PC-3 (cell line): ENCODE measurements at regions not wholly inside any gene's neighbourhood (a gene's known extent, or its start where the extent isn't known, plus 50 kb on each side); places are given as distances from the start of the nearest gene placed in this dataset.

Experiments
- ATAC-seq: fragments of 200-7000 bp; cut with Tn5 transposase; 2 replicates; pipeline ENCODE4 v1.9.1; 2020; ENCODE audit warnings: mild to moderate bottlenecking, moderate library complexity
- BruUV-seq: library from RNA; stranded (reverse); fragments of 400-500 nt; replicated peaks from 2 replicates; lab custom pipeline; 2021; lab: Mats Ljungman, UMichigan
- CTCF ChIA-PET: fragments of 300-600 bp; sonication (Branson Sonifier 250); formaldehyde crosslinking; loops from one replicate; lab custom pipeline; 2022; ENCODE audit warnings: antibody characterized with exemption; lab: Charles Lee
- POLR2A ChIA-PET: fragments of 300-600 bp; sonication (Branson Sonifier 250); formaldehyde crosslinking; loops from one replicate; lab custom pipeline; 2022; ENCODE audit warnings: antibody characterized with exemption; ENCODE audit not compliant: unreplicated experiment; lab: Charles Lee
- DNase-seq: peaks from one replicate; pipeline ENCODE4 v3.0.0-alpha.2; 2015
- H2AFZ ChIP-seq: fragments of 300-600 bp; sonication (generic); 2 replicates; pipeline ENCODE4 v1.6.0; 2016; ENCODE audit warnings: antibody characterized with exemption, low read length
- H3F3A ChIP-seq: fragments of 300-600 bp; sonication (generic); one replicate; pipeline ENCODE4 v1.6.0; 2017; ENCODE audit warnings: antibody characterized with exemption, low read length, control low read depth, mild to moderate bottlenecking; ENCODE audit not compliant: unreplicated experiment
- H3K27ac ChIP-seq: fragments of 300-600 bp; sonication (generic); 2 replicates; pipeline ENCODE4 v1.5.1; 2016; ENCODE audit warnings: mild to moderate bottlenecking, low read length
- H3K27me3 ChIP-seq: fragments of 300-600 bp; sonication (generic); 2 replicates; pipeline ENCODE4 v1.6.1; 2016; ENCODE audit warnings: low read length, mixed read lengths
- H3K36me3 ChIP-seq: fragments of 300-600 bp; sonication (generic); 2 replicates; pipeline ENCODE4 v1.6.1; 2016; ENCODE audit warnings: low read depth, mixed run types, low read length, mixed read lengths
- H3K4me1 ChIP-seq: fragments of 300-600 bp; sonication (generic); 2 replicates; pipeline ENCODE4 v1.5.1; 2016; ENCODE audit warnings: low read length; ENCODE audit not compliant: insufficient read depth
- H3K4me2 ChIP-seq: fragments of 300-600 bp; sonication (generic); 2 replicates; pipeline ENCODE4 v1.6.0; 2016; ENCODE audit warnings: low read length
- H3K4me3 ChIP-seq: fragments of 300-600 bp; sonication (generic); 2 replicates; pipeline ENCODE4 v1.5.1; 2016; ENCODE audit warnings: mild to moderate bottlenecking, low read length, mixed read lengths
- H3K79me2 ChIP-seq: fragments of 300-600 bp; sonication (generic); 2 replicates; pipeline ENCODE4 v1.6.1; 2017; ENCODE audit warnings: low read length, mixed read lengths
- H3K9ac ChIP-seq: fragments of 300-600 bp; sonication (generic); 2 replicates; pipeline ENCODE4 v1.6.0; 2016; ENCODE audit warnings: mild to moderate bottlenecking, low read length
- H3K9me2 ChIP-seq: fragments of 300-600 bp; sonication (generic); replicated peaks from 2 replicates; pipeline ENCODE4 v1.6.1; 2016; ENCODE audit warnings: mixed run types, low read length, mixed read lengths
- H3K9me3 ChIP-seq: fragments of 300-600 bp; sonication (generic); 2 replicates; pipeline ENCODE4 v1.6.1; 2016; ENCODE audit warnings: low read length, mixed read lengths
- H4K20me1 ChIP-seq: fragments of 300-600 bp; sonication (generic); 2 replicates; pipeline ENCODE4 v1.6.1; 2016; ENCODE audit warnings: low read length, mixed read lengths
- CTCF ChIP-seq: fragments of 300-600 bp; sonication (generic); conservative IDR thresholded peaks from 2 replicates; pipeline ENCODE4 v1.5.1; 2017; ENCODE audit warnings: antibody characterized with exemption, low read depth, mild to moderate bottlenecking, low read length
- EZH2 ChIP-seq: fragments of 300-600 bp; sonication (generic); IDR thresholded peaks from one replicate; pipeline ENCODE4 v1.6.1; 2017; ENCODE audit warnings: antibody characterized with exemption, mild to moderate bottlenecking, low read length; ENCODE audit not compliant: unreplicated experiment
- EZH2phosphoT487 ChIP-seq: fragments of 300-600 bp; sonication (generic); IDR thresholded peaks from 2 replicates; pipeline ENCODE4 v1.6.1; 2018; ENCODE audit warnings: mild to moderate bottlenecking, antibody characterized with exemption, low read length, borderline replicate concordance
- intact Hi-C: fragments of 100-400 bp; cut with micrococcal nuclease; formaldehyde crosslinking; loops from 2 replicates; pipeline ENCODE4 v1.9.0; 2023

DNA sequence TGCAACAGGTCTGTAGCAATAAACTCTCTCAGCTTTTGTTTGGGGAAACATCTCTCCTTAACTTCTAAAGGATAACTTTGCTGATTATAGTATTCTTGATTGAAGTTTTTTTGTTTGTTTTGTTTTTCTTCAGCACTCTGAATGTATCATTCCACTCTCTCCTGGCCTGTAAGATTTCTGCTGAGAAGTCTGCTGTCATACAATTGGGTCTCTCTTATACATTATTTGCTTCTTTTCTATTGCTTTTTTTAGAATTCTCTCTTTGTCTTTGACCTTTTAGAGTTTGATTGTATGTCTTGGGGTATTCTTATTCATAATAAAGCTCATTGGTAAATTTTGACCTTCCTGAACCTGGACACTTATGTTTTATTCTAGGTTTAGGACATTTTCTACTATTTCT lies 386.3 kb downstream of the MRPL39 start:
- Histone ChIP-seq H3K79me2 (no peaks in the 10 kb centered on the region), H2AFZ (no peak overlapping the region), H3K9ac (no peak overlapping the region), H4K20me1 (no peaks in the 10 kb centered on the region), H3K9me3 (peaks cover 9% of the 10 kb centered on the region; the same call in 1 of the 2 replicates), H3K27me3 (no peaks in the 10 kb centered on the region), H3K4me1 (no peaks in the 10 kb centered on the region), H3F3A (no peaks in the 10 kb centered on the region), H3K4me3 (no peak overlapping the region), H3K36me3 (0 out of 2 replicates have a peak, but pooled peaks cover 3% of the 10 kb centered on the region), H3K9me2 (no peaks in the 10 kb centered on the region), H3K4me2 (no peak overlapping the region), H3K27ac (no peak overlapping the region)
- intact Hi-C loops, result no loop called here
- ATAC-seq, result no peak
- CTCF ChIA-PET, result no interaction called here
- BruUV-seq, result no TSS peak
- POLR2A ChIA-PET, result no interaction called here
- no peak for TF ChIP-seq EZH2
- TF ChIP-seq EZH2phosphoT487, result no peak
- TF ChIP-seq CTCF, result no peak
- no peak for DNase-seq

GRCh38 chr21:25220169-25220568 lies 387.1 kb downstream of the MRPL39 start:
- Histone ChIP-seq H3K27me3 (no peaks in the 10 kb centered on the region), H3K36me3 (0 out of 2 replicates have a peak, but pooled peaks cover 3% of the 10 kb centered on the region), H3K27ac (no peak overlapping the region), H3K79me2 (no peaks in the 10 kb centered on the region), H3F3A (no peaks in the 10 kb centered on the region), H3K9me2 (no peaks in the 10 kb centered on the region), H3K4me2 (no peak overlapping the region), H3K9ac (no peak overlapping the region), H3K9me3 (peaks cover 9% of the 10 kb centered on the region; the same call in 1 of the 2 replicates), H2AFZ (no peak overlapping the region), H3K4me1 (no peaks in the 10 kb centered on the region), H3K4me3 (no peak overlapping the region), H4K20me1 (no peaks in the 10 kb centered on the region)
- BruUV-seq, result no TSS peak
- ChIA-PET POLR2A (no interaction called here), CTCF (no interaction called here)
- no peak for DNase-seq
- ATAC-seq, result no peak
- intact Hi-C loops, result no loop called here
- TF ChIP-seq EZH2, result no peak
- TF ChIP-seq CTCF, result no peak
- TF ChIP-seq EZH2phosphoT487, result no peak

GRCh38 chr21:25215698-25216384 lies 391.4 kb downstream of the MRPL39 start:
- no peak for TF ChIP-seq EZH2phosphoT487
- TF ChIP-seq CTCF, result no peak
- TF ChIP-seq EZH2, result no peak
- no TSS peak for BruUV-seq
- no peak overlapping the region for H2AFZ ChIP-seq
- H3K4me2 ChIP-seq, result no peak overlapping the region
- ATAC-seq, result no peak; the same call in 1 of the 2 replicates
- CTCF ChIA-PET, result no interaction called here
- intact Hi-C loops, result no loop called here
- no peak overlapping the region for H3K27ac ChIP-seq
- H3K79me2 ChIP-seq, result no peaks in the 10 kb centered on the region
- H3K27me3 ChIP-seq, result no peaks in the 10 kb centered on the region
- peaks cover 3% of the 10 kb centered on the region; the same call in 1 of the 2 replicates for H3K9me3 ChIP-seq
- DNase-seq, result no peak
- 0 out of 2 replicates have a peak, but pooled peaks cover 1% of the 10 kb centered on the region for H3K36me3 ChIP-seq
- H3K9ac ChIP-seq, result no peak overlapping the region
- H3K9me2 ChIP-seq, result no peaks in the 10 kb centered on the region
- no peaks in the 10 kb centered on the region for H3K4me1 ChIP-seq
- no peaks in the 10 kb centered on the region for H3F3A ChIP-seq
- POLR2A ChIA-PET, result no interaction called here
- no peaks in the 10 kb centered on the region for H4K20me1 ChIP-seq
- no peak overlapping the region for H3K4me3 ChIP-seq
